B cell (primary cell): ENCODE measurements at regions not wholly inside any gene's neighbourhood (a gene's known extent, or its start where the extent isn't known, plus 50 kb on each side); places are given as distances from the start of the nearest gene placed in this dataset.
"Not testable (repeated sequence)": the region's sequence is repeated elsewhere in the genome, so short reads cannot be mapped to it uniquely, and the experiment has no call there.

ENCODE experiments used
- ATAC-seq: fragments of 200-7000 bp; cut with Tn5 transposase; one replicate; pipeline ENCODE4 v1.10.0; 2021; ENCODE audit warnings: low read depth, mild to moderate bottlenecking, moderate number of reproducible peaks, moderate library complexity
- CTCF ChIA-PET: fragments of 350-600 bp; sonication (Branson Sonifier 250); formaldehyde crosslinking; loops from one replicate; lab custom pipeline; 2021; ENCODE audit warnings: antibody characterized with exemption, inconsistent platforms; lab: Charles Lee
- POLR2A ChIA-PET: fragments of 350-600 bp; sonication (Branson Sonifier 250); formaldehyde crosslinking; loops from one replicate; lab custom pipeline; 2021; ENCODE audit warnings: antibody characterized with exemption; lab: Charles Lee
- DNase-seq: peaks from one replicate; pipeline ENCODE4 v3.0.0; 2013
- H2AFZ ChIP-seq: 2 replicates; pipeline ENCODE4 v1.6.1; 2012; ENCODE audit warnings: mild to moderate bottlenecking, low read depth, low read length; ENCODE audit not compliant: insufficient read depth, poor library complexity, severe bottlenecking
- H3K27ac ChIP-seq, 2 donors: 1 replicate in 1 of 2; 2 replicates in 1 of 2; pipeline ENCODE4 v1.5.1; 2012 to 2013; ENCODE audit warnings: low read length in 2 of 2, mild to moderate bottlenecking in 2 of 2, moderate library complexity in 1 of 2
- H3K27me3 ChIP-seq, 4 experiments: fragments of 200-600 bp in 1 of 4; sonication (generic) in 1 of 4; replicated peaks in 1 of 4; 1 replicate in 2 of 4; 2 replicates in 2 of 4; pipeline versions ENCODE4 v1.6.1 to v1.7.0; 2013 to 2016; ENCODE audit warnings: low read length in 3 of 4, mild to moderate bottlenecking in 2 of 4, mixed read lengths in 1 of 4, moderate library complexity in 1 of 4; ENCODE audit not compliant: insufficient read depth in 4 of 4, control insufficient read depth in 3 of 4; ENCODE audit errors: control extremely low read depth in 1 of 4
- H3K36me3 ChIP-seq, 2 experiments: replicated peaks in 1 of 2; 1 replicate in 1 of 2; 2 replicates in 1 of 2; pipeline versions ENCODE4 v1.6.1 to v1.7.1; 2013; ENCODE audit warnings: low read length in 1 of 2; ENCODE audit not compliant: insufficient read depth in 2 of 2, control insufficient read depth in 1 of 2; ENCODE audit errors: control extremely low read depth in 1 of 2, extremely low read depth in 1 of 2
- H3K4me1 ChIP-seq, 2 donors: fragments of 200-600 bp in 1 of 2; sonication (generic) in 1 of 2; 1 replicate in 1 of 2; 2 replicates in 1 of 2; pipeline versions ENCODE4 v1.5.1 to v1.6.1; 2013 to 2017; ENCODE audit warnings: low read length in 2 of 2; ENCODE audit not compliant: control insufficient read depth in 2 of 2, insufficient read depth in 2 of 2
- H3K4me2 ChIP-seq: replicated peaks from 2 replicates; pipeline ENCODE3; 2012; ENCODE audit warnings: mild to moderate bottlenecking, low read depth, low read length; ENCODE audit not compliant: poor library complexity, severe bottlenecking
- H3K4me3 ChIP-seq, 5 experiments: fragments of 200-600 bp in 1 of 5; sonication (generic) in 1 of 5; 1 replicate in 3 of 5; 2 replicates in 2 of 5; pipeline versions ENCODE4 v1.5.1 to v1.7.0; 2011 to 2016; ENCODE audit warnings: low read length in 4 of 5, mild to moderate bottlenecking in 4 of 5, low read depth in 2 of 5, control low read depth in 1 of 5, moderate library complexity in 1 of 5; ENCODE audit not compliant: insufficient read depth in 1 of 5; ENCODE audit errors: control extremely low read depth in 1 of 5, extremely low read depth in 1 of 5
- H3K79me2 ChIP-seq: fragments of 200-600 bp; sonication (generic); one replicate; pipeline ENCODE4 v1.6.0; 2016; ENCODE audit warnings: low read length; ENCODE audit not compliant: control insufficient read depth, insufficient read depth
- H3K9ac ChIP-seq: fragments of 200-600 bp; sonication (generic); 2 replicates; pipeline ENCODE4 v1.6.1; 2017; ENCODE audit warnings: mild to moderate bottlenecking, low read length, moderate library complexity
- H3K9me3 ChIP-seq, 3 donors: one replicate each; pipeline versions ENCODE4 v1.6.1 to v1.7.1; 2013; ENCODE audit warnings: low read length in 2 of 3; ENCODE audit not compliant: control insufficient read depth in 2 of 3, insufficient read depth in 1 of 3; ENCODE audit errors: control extremely low read depth in 1 of 3
- H4K20me1 ChIP-seq: 2 replicates; pipeline ENCODE4 v1.6.0; 2012; ENCODE audit warnings: mild to moderate bottlenecking, low read length; ENCODE audit not compliant: insufficient read depth, control insufficient read depth, poor library complexity, severe bottlenecking
- H3K27ac Mint-ChIP-seq: one replicate; pipeline ENCODE4 v1.8.0; 2021; ENCODE audit warnings: mixed read lengths
- H3K27me3 Mint-ChIP-seq: one replicate; pipeline ENCODE4 v1.8.0; 2021; ENCODE audit warnings: mixed read lengths
- H3K4me1 Mint-ChIP-seq: one replicate; pipeline ENCODE4 v1.8.0; 2021; ENCODE audit warnings: mixed read lengths
- H3K4me3 Mint-ChIP-seq: one replicate; pipeline ENCODE4 v1.8.0; 2021; ENCODE audit warnings: mixed read lengths
- H3K9me3 Mint-ChIP-seq: one replicate; pipeline ENCODE4 v1.8.0; 2022; ENCODE audit warnings: mixed read lengths; ENCODE audit not compliant: insufficient read depth
- CTCF ChIP-seq: fragments of 200-600 bp; IDR thresholded peaks from one replicate; pipeline ENCODE4 v1.8.0; 2022; ENCODE audit warnings: antibody characterized with exemption, mild to moderate bottlenecking
- WGBS: methylation state at CpG from one replicate; pipeline ENCODE4 v1.1.5; 2013; ENCODE audit warnings: missing lambda C conversion rate; ENCODE audit not compliant: insufficient coverage; 5-methylcytosine and 5-hydroxymethylcytosine counted together
- intact Hi-C: fragments of 100-400 bp; cut with micrococcal nuclease; formaldehyde crosslinking; loops from one replicate; pipeline ENCODE4 v1.10.0; 2022

GRCh38 chr9:85805134-85806005, 63.6 kb upstream of the AGTPBP1 start:
- peak overlapping the region; percentile 78 for H2AFZ ChIP-seq
- H3K4me3 ChIP-seq = peak overlapping the region; percentile 25 to 68 (median 62)
- H3K27me3 Mint-ChIP-seq, H3K9me3 Mint-ChIP-seq, CTCF ChIA-PET, H3K9me3 ChIP-seq, H4K20me1 ChIP-seq, POLR2A ChIA-PET, H3K27me3 ChIP-seq, H3K36me3 ChIP-seq, H3K79me2 ChIP-seq: not testable (repeated sequence)
- Mint-ChIP-seq H3K4me3 (peak overlapping the region; percentile 86), H3K27ac (peak overlapping the region; percentile 91), H3K4me1 (peaks cover 18% of the 10 kb centered on the region)
- peak overlapping the region; percentile 69 to 88 for H3K27ac ChIP-seq
- H3K4me2 ChIP-seq = peak overlapping the region; percentile 66
- TF ChIP-seq CTCF = peak; percentile 21
- peaks cover 6 to 16% of the 10 kb centered on the region in 2 donors for H3K4me1 ChIP-seq
- ATAC-seq (peak; percentile 80), DNase-seq (peak; percentile 90)
- H3K9ac ChIP-seq = peak overlapping the region; percentile 81
- intact Hi-C loops = loop anchor here (1.0 to 5.0 kb wide), 4 partner anchors 63 to 547 kb away; partner anchors contain the start of genes ISCA1 and TUT7
- WGBS = under 1% methylated on average over 102 of the region's 111 CpGs

GRCh38 chr9:85808329-85808728, 66.6 kb upstream of the AGTPBP1 start:
- peaks cover 6 to 16% of the 10 kb centered on the region in 2 donors for H3K4me1 ChIP-seq
- ATAC-seq, POLR2A ChIA-PET, CTCF ChIA-PET, H3K4me2 ChIP-seq, H3K9me3 ChIP-seq, H3K9me3 Mint-ChIP-seq, H3K27ac Mint-ChIP-seq, H3K27me3 ChIP-seq, H3K9ac ChIP-seq, H4K20me1 ChIP-seq, H3K27me3 Mint-ChIP-seq, H3K4me3 Mint-ChIP-seq, H2AFZ ChIP-seq, H3K4me3 ChIP-seq, H3K36me3 ChIP-seq, H3K79me2 ChIP-seq, DNase-seq, H3K27ac ChIP-seq: not testable (repeated sequence)
- 100% methylated on average over 2 of the region's 2 CpGs for WGBS
- peaks cover 18% of the 10 kb centered on the region for H3K4me1 Mint-ChIP-seq
- intact Hi-C loops = loop anchor here (5.0 kb wide), 2 partner anchors 474 to 544 kb away; partner anchors contain the start of genes ISCA1 and TUT7

- ATAC-seq, intact Hi-C loops, POLR2A ChIA-PET, H3K79me2 ChIP-seq, H3K9me3 Mint-ChIP-seq, H3K4me2 ChIP-seq, H3K4me1 Mint-ChIP-seq, H2AFZ ChIP-seq, H3K4me3 Mint-ChIP-seq, DNase-seq, H3K36me3 ChIP-seq, H3K27me3 ChIP-seq, H3K4me3 ChIP-seq, H3K27ac Mint-ChIP-seq, CTCF ChIA-PET, H3K27me3 Mint-ChIP-seq, H3K27ac ChIP-seq, H3K9me3 ChIP-seq, H4K20me1 ChIP-seq, H3K9ac ChIP-seq, H3K4me1 ChIP-seq: not testable (repeated sequence)
- no CpG with 5 or more reads among the region's 2 CpGs for WGBS
Measured at GRCh38 chr9:85813388-85813787, 71.6 kb upstream of the AGTPBP1 start.
